B cell (primary cell): ENCODE measurements at regions not wholly inside any gene's neighbourhood (a gene's known extent, or its start where the extent isn't known, plus 50 kb on each side); places are given as distances from the start of the nearest gene placed in this dataset.

Experiments
- ATAC-seq: fragments of 200-7000 bp; cut with Tn5 transposase; one replicate; pipeline ENCODE4 v1.10.0; 2021; ENCODE audit warnings: low read depth, mild to moderate bottlenecking, moderate number of reproducible peaks, moderate library complexity
- CTCF ChIA-PET: fragments of 350-600 bp; sonication (Branson Sonifier 250); formaldehyde crosslinking; loops from one replicate; lab custom pipeline; 2021; ENCODE audit warnings: antibody characterized with exemption, inconsistent platforms; lab: Charles Lee
- POLR2A ChIA-PET: fragments of 350-600 bp; sonication (Branson Sonifier 250); formaldehyde crosslinking; loops from one replicate; lab custom pipeline; 2021; ENCODE audit warnings: antibody characterized with exemption; lab: Charles Lee
- DNase-seq: peaks from one replicate; pipeline ENCODE4 v3.0.0; 2013
- H2AFZ ChIP-seq: 2 replicates; pipeline ENCODE4 v1.6.1; 2012; ENCODE audit warnings: mild to moderate bottlenecking, low read depth, low read length; ENCODE audit not compliant: insufficient read depth, poor library complexity, severe bottlenecking
- H3K27ac ChIP-seq, 2 donors: 1 replicate in 1 of 2; 2 replicates in 1 of 2; pipeline ENCODE4 v1.5.1; 2012 to 2013; ENCODE audit warnings: low read length in 2 of 2, mild to moderate bottlenecking in 2 of 2, moderate library complexity in 1 of 2
- H3K27me3 ChIP-seq, 4 experiments: fragments of 200-600 bp in 1 of 4; sonication (generic) in 1 of 4; replicated peaks in 1 of 4; 1 replicate in 2 of 4; 2 replicates in 2 of 4; pipeline versions ENCODE4 v1.6.1 to v1.7.0; 2013 to 2016; ENCODE audit warnings: low read length in 3 of 4, mild to moderate bottlenecking in 2 of 4, mixed read lengths in 1 of 4, moderate library complexity in 1 of 4; ENCODE audit not compliant: insufficient read depth in 4 of 4, control insufficient read depth in 3 of 4; ENCODE audit errors: control extremely low read depth in 1 of 4
- H3K36me3 ChIP-seq, 2 experiments: replicated peaks in 1 of 2; 1 replicate in 1 of 2; 2 replicates in 1 of 2; pipeline versions ENCODE4 v1.6.1 to v1.7.1; 2013; ENCODE audit warnings: low read length in 1 of 2; ENCODE audit not compliant: insufficient read depth in 2 of 2, control insufficient read depth in 1 of 2; ENCODE audit errors: control extremely low read depth in 1 of 2, extremely low read depth in 1 of 2
- H3K4me1 ChIP-seq, 2 donors: fragments of 200-600 bp in 1 of 2; sonication (generic) in 1 of 2; 1 replicate in 1 of 2; 2 replicates in 1 of 2; pipeline versions ENCODE4 v1.5.1 to v1.6.1; 2013 to 2017; ENCODE audit warnings: low read length in 2 of 2; ENCODE audit not compliant: control insufficient read depth in 2 of 2, insufficient read depth in 2 of 2
- H3K4me2 ChIP-seq: replicated peaks from 2 replicates; pipeline ENCODE3; 2012; ENCODE audit warnings: mild to moderate bottlenecking, low read depth, low read length; ENCODE audit not compliant: poor library complexity, severe bottlenecking
- H3K4me3 ChIP-seq, 5 experiments: fragments of 200-600 bp in 1 of 5; sonication (generic) in 1 of 5; 1 replicate in 3 of 5; 2 replicates in 2 of 5; pipeline versions ENCODE4 v1.5.1 to v1.7.0; 2011 to 2016; ENCODE audit warnings: low read length in 4 of 5, mild to moderate bottlenecking in 4 of 5, low read depth in 2 of 5, control low read depth in 1 of 5, moderate library complexity in 1 of 5; ENCODE audit not compliant: insufficient read depth in 1 of 5; ENCODE audit errors: control extremely low read depth in 1 of 5, extremely low read depth in 1 of 5
- H3K79me2 ChIP-seq: fragments of 200-600 bp; sonication (generic); one replicate; pipeline ENCODE4 v1.6.0; 2016; ENCODE audit warnings: low read length; ENCODE audit not compliant: control insufficient read depth, insufficient read depth
- H3K9ac ChIP-seq: fragments of 200-600 bp; sonication (generic); 2 replicates; pipeline ENCODE4 v1.6.1; 2017; ENCODE audit warnings: mild to moderate bottlenecking, low read length, moderate library complexity
- H3K9me3 ChIP-seq, 3 donors: one replicate each; pipeline versions ENCODE4 v1.6.1 to v1.7.1; 2013; ENCODE audit warnings: low read length in 2 of 3; ENCODE audit not compliant: control insufficient read depth in 2 of 3, insufficient read depth in 1 of 3; ENCODE audit errors: control extremely low read depth in 1 of 3
- H4K20me1 ChIP-seq: 2 replicates; pipeline ENCODE4 v1.6.0; 2012; ENCODE audit warnings: mild to moderate bottlenecking, low read length; ENCODE audit not compliant: insufficient read depth, control insufficient read depth, poor library complexity, severe bottlenecking
- H3K27ac Mint-ChIP-seq: one replicate; pipeline ENCODE4 v1.8.0; 2021; ENCODE audit warnings: mixed read lengths
- H3K27me3 Mint-ChIP-seq: one replicate; pipeline ENCODE4 v1.8.0; 2021; ENCODE audit warnings: mixed read lengths
- H3K4me1 Mint-ChIP-seq: one replicate; pipeline ENCODE4 v1.8.0; 2021; ENCODE audit warnings: mixed read lengths
- H3K4me3 Mint-ChIP-seq: one replicate; pipeline ENCODE4 v1.8.0; 2021; ENCODE audit warnings: mixed read lengths
- H3K9me3 Mint-ChIP-seq: one replicate; pipeline ENCODE4 v1.8.0; 2022; ENCODE audit warnings: mixed read lengths; ENCODE audit not compliant: insufficient read depth
- CTCF ChIP-seq: fragments of 200-600 bp; IDR thresholded peaks from one replicate; pipeline ENCODE4 v1.8.0; 2022; ENCODE audit warnings: antibody characterized with exemption, mild to moderate bottlenecking
- EZH2 ChIP-seq: IDR thresholded peaks from 2 replicates; pipeline ENCODE4 v1.6.1; 2012; ENCODE audit warnings: borderline replicate concordance, low read depth, mild to moderate bottlenecking, moderate library complexity, low read length; ENCODE audit not compliant: insufficient read depth, poor library complexity, severe bottlenecking
- WGBS: methylation state at CpG from one replicate; pipeline ENCODE4 v1.1.5; 2013; ENCODE audit warnings: missing lambda C conversion rate; ENCODE audit not compliant: insufficient coverage; 5-methylcytosine and 5-hydroxymethylcytosine counted together
- intact Hi-C: fragments of 100-400 bp; cut with micrococcal nuclease; formaldehyde crosslinking; loops from one replicate; pipeline ENCODE4 v1.10.0; 2022

- peaks cover 16% of the 10 kb centered on the region for H3K27me3 Mint-ChIP-seq
- POLR2A ChIA-PET: no interaction called here
- TF ChIP-seq EZH2: no peak
- no peak for TF ChIP-seq CTCF
- ATAC-seq: no peak
- Histone ChIP-seq H3K27ac (no peak overlapping the region), H3K4me2 (no peak overlapping the region), H3K9me3 (peaks cover 0 to 48% (median 8%) of the 10 kb centered on the region in 3 donors), H4K20me1 (no peaks in the 10 kb centered on the region), H2AFZ (no peak overlapping the region), H3K4me1 (no peaks in the 10 kb centered on the region), H3K79me2 (no peaks in the 10 kb centered on the region), H3K9ac (no peak overlapping the region), H3K4me3 (no peak overlapping the region), H3K36me3 (no peaks in the 10 kb centered on the region), H3K27me3 (peaks cover 0 to 5% (median 0%) of the 10 kb centered on the region in 4 experiments)
- H3K27ac Mint-ChIP-seq: no peak overlapping the region
- CTCF ChIA-PET: no interaction called here
- H3K4me3 Mint-ChIP-seq: no peak overlapping the region
- peaks cover 16% of the 10 kb centered on the region for H3K9me3 Mint-ChIP-seq
- DNase-seq: no peak
- H3K4me1 Mint-ChIP-seq: no peaks in the 10 kb centered on the region
- intact Hi-C loops: no loop called here
- 92% methylated on average over 3 of the region's 14 CpGs for WGBS
Observed at GRCh38 chr11:70926543-70927201, 325.7 kb downstream of the SHANK2 start.

GRCh38 chr11:70928854-70929598, 323.4 kb downstream of the SHANK2 start:
- no peak overlapping the region for H3K4me3 ChIP-seq
- H3K36me3 ChIP-seq: no peaks in the 10 kb centered on the region
- ATAC-seq (no peak), DNase-seq (no peak)
- no peak overlapping the region for H3K4me2 ChIP-seq
- no peaks in the 10 kb centered on the region for H3K4me1 Mint-ChIP-seq
- peaks cover 0 to 5% (median 0%) of the 10 kb centered on the region in 4 experiments for H3K27me3 ChIP-seq
- H3K4me3 Mint-ChIP-seq: no peak overlapping the region
- TF ChIP-seq CTCF (no peak), EZH2 (no peak)
- H3K9me3 Mint-ChIP-seq: peaks cover 12% of the 10 kb centered on the region
- no peak overlapping the region for H3K27ac Mint-ChIP-seq
- H3K9ac ChIP-seq: no peak overlapping the region
- no peak overlapping the region for H2AFZ ChIP-seq
- peaks cover 16% of the 10 kb centered on the region for H3K27me3 Mint-ChIP-seq
- WGBS: 62% methylated on average over 5 of the region's 10 CpGs
- H3K27ac ChIP-seq: no peak overlapping the region
- no peaks in the 10 kb centered on the region for H3K4me1 ChIP-seq
- H3K9me3 ChIP-seq: peaks cover 0 to 43% (median 0%) of the 10 kb centered on the region in 3 donors
- no peaks in the 10 kb centered on the region for H4K20me1 ChIP-seq
- intact Hi-C loops: no loop called here
- ChIA-PET POLR2A (no interaction called here), CTCF (no interaction called here)
- H3K79me2 ChIP-seq: no peaks in the 10 kb centered on the region
